ENCODE measurements at regions not wholly inside any gene's neighbourhood (a gene's known extent, or its start where the extent isn't known, plus 50 kb on each side); places are given as distances from the start of the nearest gene placed in this dataset.
"Not testable (repeated sequence)": the region's sequence is repeated elsewhere in the genome, so short reads cannot be mapped to it uniquely, and the experiment has no call there.

DNA sequence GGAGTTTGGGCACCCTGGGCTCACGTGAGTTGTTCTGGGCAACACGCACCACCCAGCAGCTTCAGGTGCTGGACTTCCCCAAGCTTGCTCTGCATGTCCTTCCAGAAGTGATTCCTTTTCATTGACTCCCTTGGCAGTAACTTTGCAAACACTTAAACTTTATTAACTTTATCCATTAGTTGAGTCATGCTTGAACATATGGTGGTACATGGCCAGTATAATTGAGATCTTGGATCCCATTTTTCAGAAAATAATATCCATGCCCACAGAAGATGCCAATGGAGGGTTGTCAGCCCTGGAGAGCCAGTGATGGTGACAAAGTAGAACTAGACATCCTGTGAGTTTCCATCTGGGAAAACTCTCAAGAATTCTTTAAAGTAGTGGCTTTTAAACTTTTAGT, 144.2 kb downstream of the COPS8 start:
- Histone ChIP-seq H3K27ac (no peak overlapping the region), H3K4me3 (no peak overlapping the region), H3K9ac (ENCODE audit: insufficient read length) (no peak overlapping the region), H3K9me3 (ENCODE audit: low read depth, low read length) (no peaks in the 10 kb centered on the region), H3K36me3 (ENCODE audit: insufficient read depth, low read length) (no peaks in the 10 kb centered on the region)
- no peak for DNase-seq (ENCODE audit: low read depth, low spot score)
- TF ChIP-seq EZH2 (IDR thresholded peaks at IDR 0.05) (no peak), FOXP2 (optimal IDR thresholded peaks at IDR 0.05; ENCODE audit: control extremely low read depth, extremely low read length, insufficient read depth) (no peak), POLR2AphosphoS5 (IDR thresholded peaks at IDR 0.05; ENCODE audit: borderline replicate concordance, low read depth, low read length) (no peak)

DNA sequence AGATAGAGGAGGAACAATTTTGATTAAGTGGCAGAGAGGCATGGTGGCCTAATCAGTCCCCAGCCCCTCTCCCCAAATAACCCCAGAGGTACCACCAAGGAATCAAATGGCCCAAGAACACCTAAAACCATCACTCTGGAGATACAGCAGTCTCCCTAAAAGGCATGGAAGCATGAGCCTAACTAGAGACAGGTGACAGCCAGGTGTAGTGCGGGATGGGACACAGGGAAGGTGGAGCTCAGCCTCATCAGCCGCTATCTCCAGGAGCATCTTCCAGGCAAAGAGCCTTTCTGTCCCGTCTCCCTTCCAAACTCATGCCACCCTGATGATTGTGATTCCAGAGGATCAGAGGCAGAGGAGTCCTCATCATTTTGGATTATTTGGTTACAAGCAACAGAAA, 144.7 kb downstream of the COPS8 start:
- Histone ChIP-seq H3K9ac (ENCODE audit: insufficient read length) (no peak overlapping the region), H3K4me3 (no peak overlapping the region), H3K27ac (no peak overlapping the region), H3K36me3 (ENCODE audit: insufficient read depth, low read length) (no peaks in the 10 kb centered on the region), H3K9me3 (ENCODE audit: low read depth, low read length) (no peaks in the 10 kb centered on the region)
- TF ChIP-seq EZH2 (IDR thresholded peaks at IDR 0.05) (no peak), FOXP2 (optimal IDR thresholded peaks at IDR 0.05; ENCODE audit: control extremely low read depth, extremely low read length, insufficient read depth) (no peak), POLR2AphosphoS5 (IDR thresholded peaks at IDR 0.05; ENCODE audit: borderline replicate concordance, low read depth, low read length) (no peak)
- DNase-seq (ENCODE audit: low read depth, low spot score): no peak

DNA sequence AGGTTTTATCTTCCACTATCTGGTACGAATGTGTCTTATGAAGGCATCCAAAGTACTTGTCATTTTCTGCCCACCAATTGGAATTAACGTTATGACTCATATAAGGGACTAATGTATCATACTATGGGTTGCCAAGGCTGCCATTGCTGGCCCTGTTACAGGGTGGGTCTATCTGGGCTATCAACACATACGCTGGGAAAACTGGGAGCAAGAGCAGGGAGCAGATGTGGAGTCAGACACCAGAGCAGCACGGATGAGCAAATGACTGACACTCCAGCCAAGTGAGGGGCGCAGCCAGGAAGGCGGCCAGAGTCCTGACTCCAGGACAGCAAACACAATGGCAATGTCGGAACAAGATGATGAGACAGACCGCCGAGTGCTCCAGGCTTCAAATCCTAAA, 145.9 kb downstream of the COPS8 start:
- Histone ChIP-seq H3K9ac (ENCODE audit: insufficient read length) (no peak overlapping the region), H3K9me3 (ENCODE audit: low read depth, low read length) (no peaks in the 10 kb centered on the region), H3K27ac (no peak overlapping the region), H3K4me3 (no peak overlapping the region), H3K36me3 (ENCODE audit: insufficient read depth, low read length) (no peaks in the 10 kb centered on the region)
- TF ChIP-seq FOXP2 (optimal IDR thresholded peaks at IDR 0.05; ENCODE audit: control extremely low read depth, extremely low read length, insufficient read depth) (no peak), EZH2 (IDR thresholded peaks at IDR 0.05) (no peak), POLR2AphosphoS5 (IDR thresholded peaks at IDR 0.05; ENCODE audit: borderline replicate concordance, low read depth, low read length) (no peak)
- DNase-seq (ENCODE audit: low read depth, low spot score): no peak

DNA sequence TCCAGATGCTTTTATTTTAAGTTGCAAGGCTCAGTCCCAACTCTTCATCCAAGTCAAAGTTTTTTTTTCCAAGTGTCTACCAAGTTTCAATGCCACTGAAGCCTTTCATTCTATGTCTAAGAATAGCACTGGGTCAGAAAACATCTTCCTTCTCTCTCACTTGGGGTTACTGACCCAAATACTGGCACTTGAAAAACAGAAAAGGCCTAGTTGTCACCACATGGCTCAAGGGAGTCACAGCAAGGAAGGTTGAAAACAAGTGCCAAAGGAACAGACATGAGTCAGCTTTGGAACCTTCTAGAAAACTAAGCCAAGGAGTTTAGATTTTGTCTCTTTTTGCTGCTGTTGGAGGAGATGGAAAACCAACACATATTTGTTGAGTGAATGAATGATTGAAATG, 146.5 kb downstream of the COPS8 start:
- no peak for DNase-seq (ENCODE audit: low read depth, low spot score)
- Histone ChIP-seq H3K9me3 (ENCODE audit: low read depth, low read length) (no peaks in the 10 kb centered on the region), H3K36me3 (ENCODE audit: insufficient read depth, low read length) (no peaks in the 10 kb centered on the region), H3K9ac (ENCODE audit: insufficient read length) (no peak overlapping the region), H3K27ac (no peak overlapping the region), H3K4me3 (no peak overlapping the region)
- TF ChIP-seq EZH2 (IDR thresholded peaks at IDR 0.05): no peak
- TF ChIP-seq POLR2AphosphoS5 (IDR thresholded peaks at IDR 0.05; ENCODE audit: borderline replicate concordance, low read depth, low read length): no peak
- no peak for TF ChIP-seq FOXP2 (optimal IDR thresholded peaks at IDR 0.05; ENCODE audit: control extremely low read depth, extremely low read length, insufficient read depth)

DNA sequence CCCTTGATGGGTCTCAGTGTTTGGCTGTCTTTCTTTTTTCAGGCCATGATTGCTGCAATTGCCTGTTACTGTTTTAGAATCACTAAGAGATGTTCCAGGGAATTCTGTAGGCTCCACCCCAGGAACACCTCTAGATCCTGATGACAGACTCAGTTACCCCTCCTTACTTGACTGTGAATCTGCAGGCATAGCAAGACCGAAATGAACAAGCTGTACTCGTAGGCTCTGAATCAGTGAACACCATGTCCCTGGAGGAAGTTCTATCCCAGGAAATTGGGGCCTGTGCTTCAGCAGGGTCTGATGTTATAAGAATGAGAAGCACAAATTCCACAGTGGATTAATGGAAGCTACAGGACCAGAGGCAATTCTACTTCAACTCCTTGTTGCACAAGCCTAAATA, 148.6 kb downstream of the COPS8 start:
- Histone ChIP-seq H3K27ac (no peak overlapping the region), H3K4me3 (no peak overlapping the region), H3K9ac (ENCODE audit: insufficient read length) (no peak overlapping the region), H3K9me3 (ENCODE audit: low read depth, low read length) (no peaks in the 10 kb centered on the region), H3K36me3 (ENCODE audit: insufficient read depth, low read length) (no peaks in the 10 kb centered on the region)
- DNase-seq (ENCODE audit: low read depth, low spot score): no peak
- no peak for TF ChIP-seq FOXP2 (optimal IDR thresholded peaks at IDR 0.05; ENCODE audit: control extremely low read depth, extremely low read length, insufficient read depth)
- TF ChIP-seq EZH2 (IDR thresholded peaks at IDR 0.05): no peak
- no peak for TF ChIP-seq POLR2AphosphoS5 (IDR thresholded peaks at IDR 0.05; ENCODE audit: borderline replicate concordance, low read depth, low read length)

DNA sequence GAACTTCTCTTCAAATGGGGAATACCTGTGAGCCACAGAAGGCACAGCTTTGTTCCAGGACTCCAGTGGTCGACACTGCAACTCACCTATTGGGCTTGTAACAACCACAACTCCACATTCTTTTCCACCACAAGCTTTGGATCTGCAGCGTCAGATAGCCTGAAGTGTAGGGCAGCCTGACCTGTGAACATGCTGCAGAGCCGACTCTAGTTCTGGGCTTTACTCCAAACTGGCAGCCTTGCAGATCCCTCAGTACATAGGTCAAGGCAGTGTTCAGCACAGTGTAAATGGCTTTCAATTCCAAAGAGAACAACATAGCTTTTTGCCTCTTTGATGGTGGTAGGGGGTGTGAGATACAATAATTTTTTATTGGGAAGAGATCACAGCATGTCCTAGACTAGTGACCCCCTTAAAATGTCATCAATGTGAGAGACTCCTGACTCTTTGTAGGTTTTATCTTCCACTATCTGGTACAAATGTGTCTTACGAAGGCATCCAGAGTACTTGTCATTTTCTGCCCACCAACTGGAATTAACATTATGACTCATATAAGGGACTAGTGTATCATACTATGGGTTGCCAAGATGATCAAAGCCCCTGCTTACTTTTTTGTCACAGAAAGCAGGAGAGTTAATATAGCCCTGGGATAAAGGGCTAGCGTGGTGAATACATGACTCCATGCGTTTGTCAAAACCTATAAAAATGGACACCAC, 149.8 kb downstream of the COPS8 start:
- Histone ChIP-seq H3K9ac (ENCODE audit: insufficient read length) (no peak overlapping the region), H3K4me3 (no peak overlapping the region), H3K9me3 (ENCODE audit: low read depth, low read length) (no peaks in the 10 kb centered on the region), H3K36me3 (ENCODE audit: insufficient read depth, low read length) (no peaks in the 10 kb centered on the region), H3K27ac (no peak overlapping the region)
- TF ChIP-seq POLR2AphosphoS5 (IDR thresholded peaks at IDR 0.05; ENCODE audit: borderline replicate concordance, low read depth, low read length): no peak
- TF ChIP-seq FOXP2 (optimal IDR thresholded peaks at IDR 0.05; ENCODE audit: control extremely low read depth, extremely low read length, insufficient read depth): no peak
- TF ChIP-seq EZH2 (IDR thresholded peaks at IDR 0.05): no peak
- no peak for DNase-seq (ENCODE audit: low read depth, low spot score)

DNA sequence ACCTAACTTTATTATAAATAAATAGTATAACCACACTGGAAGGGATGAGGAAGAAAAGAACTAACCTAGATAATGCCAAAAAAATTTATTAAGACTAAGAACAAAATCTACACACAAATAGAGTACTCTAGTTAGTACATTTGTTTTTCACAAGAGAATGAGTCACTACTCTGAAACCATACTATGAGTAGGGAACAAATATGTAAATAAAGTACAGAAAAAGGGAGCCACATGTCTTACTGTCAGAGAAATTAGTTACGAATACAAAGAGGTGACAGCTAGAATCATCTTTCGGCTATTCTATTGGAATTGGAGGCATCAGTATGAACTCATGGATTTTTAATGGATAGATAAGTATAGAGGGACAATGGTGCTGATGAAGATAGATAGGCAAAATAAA, 150.5 kb downstream of the COPS8 start:
- no peak for DNase-seq (ENCODE audit: low read depth, low spot score)
- H3K9me3 ChIP-seq (ENCODE audit: low read depth, low read length): no peaks in the 10 kb centered on the region
- TF ChIP-seq POLR2AphosphoS5 (IDR thresholded peaks at IDR 0.05; ENCODE audit: borderline replicate concordance, low read depth, low read length) (no peak), FOXP2 (optimal IDR thresholded peaks at IDR 0.05; ENCODE audit: control extremely low read depth, extremely low read length, insufficient read depth) (no peak)
- H3K27ac ChIP-seq: no peak overlapping the region
- no peak overlapping the region for H3K9ac ChIP-seq (ENCODE audit: insufficient read length)
- H3K36me3 ChIP-seq (ENCODE audit: insufficient read depth, low read length): no peaks in the 10 kb centered on the region
- H3K4me3 ChIP-seq: no peak overlapping the region

DNA sequence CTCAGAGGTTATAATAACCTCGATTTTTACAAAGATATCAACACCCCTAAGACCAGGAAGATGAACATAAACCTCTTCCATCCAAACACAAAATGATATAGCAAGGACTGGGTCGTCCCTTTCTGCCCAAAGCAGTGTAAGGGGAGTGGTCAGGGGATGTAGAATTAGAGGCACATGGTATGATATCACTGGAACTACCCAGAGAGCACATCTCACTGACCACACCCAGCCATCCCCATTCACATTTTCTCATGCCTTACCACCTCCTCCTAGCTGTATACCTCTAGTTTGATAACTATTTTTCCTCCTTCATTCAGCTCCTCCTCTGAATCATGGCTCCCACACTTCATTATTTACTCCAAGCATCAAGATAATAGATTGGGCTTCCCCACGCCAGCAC, 152.6 kb downstream of the COPS8 start:
- H3K9me3 ChIP-seq (ENCODE audit: low read depth, low read length): no peaks in the 10 kb centered on the region
- no peak for TF ChIP-seq EZH2 (IDR thresholded peaks at IDR 0.05)
- TF ChIP-seq POLR2AphosphoS5 (IDR thresholded peaks at IDR 0.05; ENCODE audit: borderline replicate concordance, low read depth, low read length): no peak
- TF ChIP-seq FOXP2 (optimal IDR thresholded peaks at IDR 0.05; ENCODE audit: control extremely low read depth, extremely low read length, insufficient read depth): no peak

DNA sequence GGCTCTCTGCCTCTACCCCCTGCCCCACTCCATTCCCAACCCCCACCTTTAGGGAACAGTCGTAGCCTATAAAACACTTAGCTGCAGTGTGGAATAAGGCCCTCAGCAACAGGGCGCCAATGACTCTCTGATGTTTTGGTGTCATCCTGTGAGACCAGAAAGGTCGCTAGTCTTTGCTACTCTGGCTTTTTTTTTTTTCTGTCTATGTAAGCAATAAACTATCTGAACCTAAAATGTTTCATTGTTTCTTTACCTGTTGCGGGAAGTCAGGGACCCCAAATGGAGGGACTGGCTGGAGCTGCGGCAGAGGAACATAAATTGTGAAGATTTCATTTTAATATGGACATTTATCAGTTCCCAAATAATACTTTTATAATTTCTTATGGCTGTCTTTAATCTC, 154.6 kb downstream of the COPS8 start:
- no peaks in the 10 kb centered on the region for H3K9me3 ChIP-seq (ENCODE audit: low read depth, low read length)
- TF ChIP-seq POLR2AphosphoS5 (IDR thresholded peaks at IDR 0.05; ENCODE audit: borderline replicate concordance, low read depth, low read length): no peak
- TF ChIP-seq EZH2 (IDR thresholded peaks at IDR 0.05): no peak
- no peak for TF ChIP-seq FOXP2 (optimal IDR thresholded peaks at IDR 0.05; ENCODE audit: control extremely low read depth, extremely low read length, insufficient read depth)
- H3K27ac ChIP-seq: no peak overlapping the region
- no peak for DNase-seq (ENCODE audit: low read depth, low spot score)
- no peaks in the 10 kb centered on the region for H3K36me3 ChIP-seq (ENCODE audit: insufficient read depth, low read length)
- no peak overlapping the region for H3K4me3 ChIP-seq
- H3K9ac ChIP-seq (ENCODE audit: insufficient read length): no peak overlapping the region

More for the DNA sequence above, 152.6 kb downstream of the COPS8 start:
- Histone ChIP-seq H3K27ac (no peak overlapping the region), H3K9ac (ENCODE audit: insufficient read length) (no peak overlapping the region), H3K4me3 (no peak overlapping the region), H3K36me3 (ENCODE audit: insufficient read depth, low read length) (no peaks in the 10 kb centered on the region)
- DNase-seq (ENCODE audit: low read depth, low spot score): no peak

DNA sequence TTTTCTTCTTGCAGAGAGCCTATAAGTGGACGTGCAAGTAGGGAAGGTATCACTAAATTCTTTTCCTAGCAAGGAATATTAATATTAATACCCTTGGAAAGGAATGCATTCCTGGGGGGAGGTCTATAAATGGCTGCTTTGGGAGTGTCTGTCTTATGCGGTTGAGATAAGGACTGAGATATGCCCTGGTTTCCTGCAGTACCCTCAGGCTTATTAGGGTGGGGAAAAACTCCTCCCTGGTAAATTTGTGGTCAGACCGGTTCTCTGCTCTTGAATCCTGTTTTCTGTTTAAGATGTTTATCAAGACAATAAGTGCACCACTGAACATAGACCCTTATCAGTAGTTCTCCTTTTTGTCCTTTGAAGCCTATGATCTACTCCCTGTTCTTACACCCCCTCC, 155.2 kb downstream of the COPS8 start:
- not testable (repeated sequence) for DNase-seq (ENCODE audit: low read depth, low spot score); H3K9ac ChIP-seq (ENCODE audit: insufficient read length); H3K9me3 ChIP-seq (ENCODE audit: low read depth, low read length); H3K36me3 ChIP-seq (ENCODE audit: insufficient read depth, low read length); H3K4me3 ChIP-seq; H3K27ac ChIP-seq

All from SK-N-MC (cell line).